SJSA1 (cell line): ENCODE measurements at regions not wholly inside any gene's neighbourhood (a gene's known extent, or its start where the extent isn't known, plus 50 kb on each side); places are given as distances from the start of the nearest gene placed in this dataset.
"Not testable (repeated sequence)": the region's sequence is repeated elsewhere in the genome, so short reads cannot be mapped to it uniquely, and the experiment has no call there.

Source experiments
- DNase-seq, 2 experiments: peaks; one replicate each; pipeline ENCODE4 v3.0.0-alpha.2; 2015 to 2020; ENCODE audit warnings: low spot score in 2 of 2, low read depth in 1 of 2
- H3K27ac ChIP-seq: fragments of 250-450 bp; sonication (Bioruptor Pico); 2 replicates; pipeline ENCODE4 v1.5.1; 2020; ENCODE audit warnings: mild to moderate bottlenecking, moderate library complexity
- H3K27me3 ChIP-seq: fragments of 250-450 bp; sonication (Bioruptor Pico); replicated peaks from 2 replicates; pipeline ENCODE4 v1.5.1; 2020; ENCODE audit warnings: mild to moderate bottlenecking, moderate library complexity
- H3K36me3 ChIP-seq: fragments of 250-450 bp; sonication (Bioruptor Pico); 2 replicates; pipeline ENCODE4 v1.5.1; 2020; ENCODE audit warnings: mild to moderate bottlenecking
- H3K4me1 ChIP-seq: fragments of 250-450 bp; sonication (Bioruptor Pico); replicated peaks from 2 replicates; pipeline ENCODE4 v1.6.1; 2021; ENCODE audit warnings: mild to moderate bottlenecking
- H3K4me3 ChIP-seq: fragments of 250-450 bp; sonication (Bioruptor Pico); 2 replicates; pipeline ENCODE4 v1.5.1; 2020; ENCODE audit warnings: mild to moderate bottlenecking
- H3K9me3 ChIP-seq: fragments of 250-450 bp; sonication (Bioruptor Pico); replicated peaks from 2 replicates; pipeline ENCODE4 v1.5.1; 2020; ENCODE audit warnings: mild to moderate bottlenecking

- no peaks in the 10 kb centered on the region for H3K36me3 ChIP-seq
- DNase-seq, result no peak
- H3K4me1 ChIP-seq, result no peaks in the 10 kb centered on the region
- no peaks in the 10 kb centered on the region for H3K9me3 ChIP-seq
- no peak overlapping the region for H3K27ac ChIP-seq
- H3K4me3 ChIP-seq, result no peak overlapping the region
- H3K27me3 ChIP-seq, result no peaks in the 10 kb centered on the region
These were observed 128.0 kb upstream of the KCNK1 start for GRCh38 chr1:233485809-233486398.

GRCh38 chr1:233487408-233487807, 126.5 kb upstream of the KCNK1 start:
- H3K27ac ChIP-seq, result no peak overlapping the region

GRCh38 chr1:233489411-233489810, 124.5 kb upstream of the KCNK1 start:
- no peaks in the 10 kb centered on the region for H3K9me3 ChIP-seq
- no peak overlapping the region for H3K4me3 ChIP-seq
- H3K27me3 ChIP-seq, result no peaks in the 10 kb centered on the region
- H3K36me3 ChIP-seq, result no peaks in the 10 kb centered on the region
- H3K27ac ChIP-seq, result no peak overlapping the region
- no peak for DNase-seq
- H3K4me1 ChIP-seq, result no peaks in the 10 kb centered on the region

More at GRCh38 chr1:233487408-233487807, 126.5 kb upstream of the KCNK1 start:
- H3K36me3 ChIP-seq, result no peaks in the 10 kb centered on the region
- no peaks in the 10 kb centered on the region for H3K9me3 ChIP-seq
- H3K4me1 ChIP-seq, result no peaks in the 10 kb centered on the region
- no peaks in the 10 kb centered on the region for H3K27me3 ChIP-seq
- H3K4me3 ChIP-seq, result no peak overlapping the region
- DNase-seq, result no peak

GRCh38 chr1:233490488-233490887, 123.4 kb upstream of the KCNK1 start:
- Histone ChIP-seq H3K4me1 (no peaks in the 10 kb centered on the region), H3K9me3 (no peaks in the 10 kb centered on the region), H3K36me3 (no peaks in the 10 kb centered on the region), H3K4me3 (no peak overlapping the region), H3K27ac (no peak overlapping the region), H3K27me3 (no peaks in the 10 kb centered on the region)
- DNase-seq, result no peak

- Histone ChIP-seq H3K9me3 (no peaks in the 10 kb centered on the region), H3K27me3 (no peaks in the 10 kb centered on the region), H3K4me3 (no peak overlapping the region), H3K4me1 (no peaks in the 10 kb centered on the region), H3K36me3 (no peaks in the 10 kb centered on the region), H3K27ac (no peak overlapping the region)
- DNase-seq, result no peak
These were observed 121.8 kb upstream of the KCNK1 start for GRCh38 chr1:233491953-233492620.

GRCh38 chr1:233496993-233497392, 116.9 kb upstream of the KCNK1 start:
- no peak for DNase-seq
- Histone ChIP-seq H3K4me1 (no peaks in the 10 kb centered on the region), H3K27ac (no peak overlapping the region), H3K4me3 (no peak overlapping the region), H3K9me3 (no peaks in the 10 kb centered on the region), H3K36me3 (no peaks in the 10 kb centered on the region), H3K27me3 (no peaks in the 10 kb centered on the region)

GRCh38 chr1:233497679-233498078, 116.2 kb upstream of the KCNK1 start:
- DNase-seq, result no peak
- Histone ChIP-seq H3K36me3 (no peaks in the 10 kb centered on the region), H3K4me1 (no peaks in the 10 kb centered on the region), H3K27me3 (no peaks in the 10 kb centered on the region), H3K9me3 (no peaks in the 10 kb centered on the region), H3K27ac (no peak overlapping the region), H3K4me3 (no peak overlapping the region)

- Histone ChIP-seq H3K4me3 (no peak overlapping the region), H3K27me3 (no peaks in the 10 kb centered on the region), H3K9me3 (no peaks in the 10 kb centered on the region), H3K4me1 (no peaks in the 10 kb centered on the region), H3K27ac (no peak overlapping the region), H3K36me3 (no peaks in the 10 kb centered on the region)
- DNase-seq, result no peak
These were observed 113.8 kb upstream of the KCNK1 start for GRCh38 chr1:233500106-233500505.

GRCh38 chr1:233503366-233503954, 110.4 kb upstream of the KCNK1 start:
- H3K4me1 ChIP-seq, result no peaks in the 10 kb centered on the region
- no peaks in the 10 kb centered on the region for H3K36me3 ChIP-seq
- no peak overlapping the region for H3K4me3 ChIP-seq
- no peaks in the 10 kb centered on the region for H3K9me3 ChIP-seq
- DNase-seq, result no peak
- H3K27ac ChIP-seq, result no peak overlapping the region
- no peaks in the 10 kb centered on the region for H3K27me3 ChIP-seq

- Histone ChIP-seq H3K9me3 (no peaks in the 10 kb centered on the region), H3K4me3 (no peak overlapping the region), H3K4me1 (no peaks in the 10 kb centered on the region), H3K36me3 (no peaks in the 10 kb centered on the region), H3K27me3 (no peaks in the 10 kb centered on the region), H3K27ac (no peak overlapping the region)
- no peak for DNase-seq
These were observed 108.8 kb upstream of the KCNK1 start for GRCh38 chr1:233505130-233505529.

- H3K4me3 ChIP-seq, H3K27me3 ChIP-seq: not testable (repeated sequence)
These were observed 108.0 kb upstream of the KCNK1 start for GRCh38 chr1:233505889-233506288.

GRCh38 chr1:233509526-233509925, 104.4 kb upstream of the KCNK1 start:
- H3K27me3 ChIP-seq, result no peaks in the 10 kb centered on the region
- no peaks in the 10 kb centered on the region for H3K36me3 ChIP-seq
- no peaks in the 10 kb centered on the region; the same call in 1 of the 2 replicates for H3K4me1 ChIP-seq
- H3K27ac ChIP-seq, result no peak overlapping the region
- H3K9me3 ChIP-seq, result no peaks in the 10 kb centered on the region
- no peak overlapping the region for H3K4me3 ChIP-seq
- DNase-seq, result no peak

More at GRCh38 chr1:233505889-233506288, 108.0 kb upstream of the KCNK1 start:
- not testable (repeated sequence) for H3K9me3 ChIP-seq, DNase-seq, H3K4me1 ChIP-seq, H3K27ac ChIP-seq, H3K36me3 ChIP-seq

GRCh38 chr1:233512538-233512937, 101.4 kb upstream of the KCNK1 start:
- DNase-seq, result no peak
- Histone ChIP-seq H3K4me1 (no peaks in the 10 kb centered on the region; the same call in 1 of the 2 replicates), H3K27ac (no peak overlapping the region), H3K36me3 (no peaks in the 10 kb centered on the region), H3K4me3 (no peak overlapping the region), H3K27me3 (no peaks in the 10 kb centered on the region), H3K9me3 (no peaks in the 10 kb centered on the region)

GRCh38 chr1:233513431-233513830, 100.5 kb upstream of the KCNK1 start:
- Histone ChIP-seq H3K9me3 (no peaks in the 10 kb centered on the region), H3K27me3 (no peaks in the 10 kb centered on the region), H3K4me1 (no peaks in the 10 kb centered on the region; the same call in 1 of the 2 replicates), H3K36me3 (no peaks in the 10 kb centered on the region), H3K27ac (no peak overlapping the region), H3K4me3 (no peak overlapping the region)
- no peak for DNase-seq
